Immature natural killer cell (primary cell): ENCODE measurements at regions not wholly inside any gene's neighbourhood (a gene's known extent, or its start where the extent isn't known, plus 50 kb on each side); places are given as distances from the start of the nearest gene placed in this dataset.
A peak's percentile ranks its signal among the peaks of the same experiment; 100 is the strongest.

ENCODE experiments used
- DNase-seq, 3 donors: peaks; one replicate each; pipeline ENCODE4 v3.0.0; 2022; ENCODE audit warnings: mixed read lengths in 1 of 3
- H3K27ac Mint-ChIP-seq, 6 donors: one replicate each; pipeline ENCODE4 v1.8.0; 2020; ENCODE audit warnings: mixed read lengths in 6 of 6, mild to moderate bottlenecking in 5 of 6, inconsistent platforms in 4 of 6, moderate library complexity in 3 of 6
- H3K27me3 Mint-ChIP-seq, 3 donors: one replicate each; pipeline ENCODE4 v1.8.0; 2020 to 2021; ENCODE audit warnings: low read depth in 3 of 3, mild to moderate bottlenecking in 3 of 3, mixed read lengths in 3 of 3, moderate library complexity in 3 of 3, inconsistent platforms in 1 of 3
- H3K36me3 Mint-ChIP-seq, 3 donors: one replicate each; pipeline ENCODE4 v1.8.0; 2020; ENCODE audit warnings: mixed read lengths in 3 of 3, inconsistent platforms in 2 of 3, mild to moderate bottlenecking in 2 of 3
- H3K4me1 Mint-ChIP-seq, 2 donors: one replicate each; pipeline ENCODE4 v1.8.0; 2020; ENCODE audit warnings: inconsistent platforms in 2 of 2, mild to moderate bottlenecking in 2 of 2, mixed read lengths in 2 of 2, moderate library complexity in 1 of 2
- H3K4me3 Mint-ChIP-seq, 5 donors: one replicate each; pipeline ENCODE4 v1.8.0; 2020; ENCODE audit warnings: mild to moderate bottlenecking in 5 of 5, mixed read lengths in 5 of 5, inconsistent platforms in 3 of 5, moderate library complexity in 3 of 5
- H3K9me3 Mint-ChIP-seq, 6 donors: one replicate each; pipeline ENCODE4 v1.8.0; 2020; ENCODE audit warnings: mild to moderate bottlenecking in 6 of 6, mixed read lengths in 6 of 6, inconsistent platforms in 4 of 6, moderate library complexity in 3 of 6

DNA sequence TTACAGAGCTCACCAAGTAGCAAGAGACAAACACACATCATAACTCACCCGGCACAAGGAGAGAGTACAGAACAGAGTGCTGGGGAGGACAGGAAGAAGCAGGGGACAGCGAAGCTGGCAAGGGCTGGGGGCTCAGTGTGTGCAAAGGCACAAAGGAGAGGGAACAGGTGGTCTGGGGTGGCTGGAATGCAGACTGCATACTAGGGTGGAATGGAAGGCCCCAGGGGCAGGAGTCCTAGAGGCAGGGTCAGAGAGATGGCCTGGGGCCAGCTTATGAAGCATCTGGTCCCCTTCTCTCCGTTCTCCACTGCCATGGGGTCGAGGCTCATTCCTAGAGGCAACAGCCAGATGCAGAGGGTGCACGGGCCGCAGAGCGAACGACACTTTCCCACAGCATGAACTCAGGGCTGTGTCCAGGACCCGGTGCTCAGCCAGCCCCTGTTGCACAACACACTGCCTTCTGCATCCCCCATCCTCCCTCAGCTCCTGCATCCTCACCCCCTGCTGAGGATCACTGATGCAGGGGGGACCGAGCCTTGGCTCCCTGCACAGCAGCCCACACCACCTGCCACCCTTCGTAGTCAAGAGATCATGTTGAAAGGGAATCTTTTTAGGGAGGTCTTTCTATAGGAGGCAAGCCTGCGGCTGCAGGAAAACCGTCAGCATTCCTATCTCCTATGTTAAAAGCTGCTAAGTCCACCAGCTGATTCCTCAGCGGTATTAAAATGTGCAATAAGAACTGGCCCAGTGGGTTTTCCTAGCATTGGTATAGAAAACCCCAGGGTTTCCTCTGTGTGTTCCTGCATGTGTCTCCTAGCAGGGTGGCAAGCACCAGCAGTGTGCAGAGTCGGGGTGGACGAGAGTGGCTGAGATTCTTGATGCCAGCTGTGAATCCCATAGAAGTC is 293.5 kb downstream of the UACA start:
- peaks cover 6 to 13% of the 10 kb centered on the region in 2 donors for H3K4me1 Mint-ChIP-seq
- no peak overlapping the region for H3K4me3 Mint-ChIP-seq
- no peak for DNase-seq
- H3K9me3 Mint-ChIP-seq = no peaks in the 10 kb centered on the region
- no peaks in the 10 kb centered on the region for H3K36me3 Mint-ChIP-seq
- H3K27me3 Mint-ChIP-seq = peaks cover 23 to 28% (median 27%) of the 10 kb centered on the region in 3 donors
- no peak overlapping the region for H3K27ac Mint-ChIP-seq

DNA sequence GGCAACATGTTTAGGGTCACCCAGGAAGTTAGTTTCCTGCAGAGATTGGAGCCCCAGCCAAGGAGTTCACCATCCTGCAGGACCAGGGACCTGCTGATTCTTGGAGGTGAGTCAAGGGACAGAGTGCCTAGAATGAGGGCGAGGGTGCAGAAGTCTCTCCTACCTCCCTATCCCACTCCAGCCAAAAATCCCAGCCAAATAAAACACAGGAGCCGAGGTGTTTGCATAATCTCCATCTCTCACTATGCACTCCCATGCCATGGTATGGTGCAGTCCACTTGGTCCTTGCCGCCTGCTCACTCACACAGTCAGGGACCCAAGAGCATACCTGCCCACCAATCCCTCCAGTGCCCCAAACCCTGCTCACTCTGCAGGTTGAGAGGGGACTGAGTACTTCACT is 294.2 kb downstream of the UACA start:
- no peaks in the 10 kb centered on the region for H3K36me3 Mint-ChIP-seq
- no peaks in the 10 kb centered on the region for H3K9me3 Mint-ChIP-seq
- DNase-seq = no peak
- H3K27me3 Mint-ChIP-seq = peaks cover 22 to 32% (median 25%) of the 10 kb centered on the region in 3 donors
- no peak overlapping the region for H3K4me3 Mint-ChIP-seq
- no peak overlapping the region for H3K27ac Mint-ChIP-seq
- H3K4me1 Mint-ChIP-seq = peaks cover under 1 to 6% of the 10 kb centered on the region in 2 donors

DNA sequence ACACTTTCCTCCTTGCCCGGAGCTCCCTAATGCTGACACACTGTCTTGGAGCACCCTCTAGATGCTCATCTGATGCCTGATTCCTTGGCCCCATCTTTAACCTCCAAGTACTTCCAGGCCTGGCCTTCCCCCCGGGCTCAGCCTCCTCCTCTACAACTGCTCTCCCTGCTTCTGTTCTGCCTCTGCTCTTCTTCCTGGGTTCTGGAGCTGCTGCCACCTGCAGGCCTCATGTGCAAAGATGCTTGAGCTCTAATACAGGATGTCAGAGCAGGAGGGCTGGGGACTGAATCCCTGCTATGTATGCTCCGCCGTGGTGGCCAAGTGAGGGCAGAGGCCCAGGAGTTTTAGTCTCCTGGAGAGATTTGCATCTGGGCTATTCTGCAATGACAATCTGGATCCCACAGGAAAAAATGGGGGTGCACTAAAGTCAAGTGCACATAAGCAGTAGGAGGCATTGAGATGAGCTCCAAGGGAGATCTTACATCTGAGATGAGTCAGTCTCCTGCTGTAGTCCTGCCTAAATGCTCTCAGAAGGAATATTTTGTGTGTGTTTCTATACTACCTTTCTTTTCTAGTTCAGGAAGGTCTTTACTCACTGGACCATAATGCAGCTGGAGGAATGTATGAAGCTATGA is 296.3 kb downstream of the UACA start:
- H3K9me3 Mint-ChIP-seq = no peaks in the 10 kb centered on the region
- H3K4me3 Mint-ChIP-seq = no peak overlapping the region
- H3K27ac Mint-ChIP-seq = no peak overlapping the region
- H3K4me1 Mint-ChIP-seq = peaks cover 0 to 8% of the 10 kb centered on the region in 2 donors
- peak in 2 of 3 donors; percentile 47 to 49 for DNase-seq
- no peaks in the 10 kb centered on the region for H3K36me3 Mint-ChIP-seq
- H3K27me3 Mint-ChIP-seq = peaks cover 20 to 35% (median 28%) of the 10 kb centered on the region in 3 donors

DNA sequence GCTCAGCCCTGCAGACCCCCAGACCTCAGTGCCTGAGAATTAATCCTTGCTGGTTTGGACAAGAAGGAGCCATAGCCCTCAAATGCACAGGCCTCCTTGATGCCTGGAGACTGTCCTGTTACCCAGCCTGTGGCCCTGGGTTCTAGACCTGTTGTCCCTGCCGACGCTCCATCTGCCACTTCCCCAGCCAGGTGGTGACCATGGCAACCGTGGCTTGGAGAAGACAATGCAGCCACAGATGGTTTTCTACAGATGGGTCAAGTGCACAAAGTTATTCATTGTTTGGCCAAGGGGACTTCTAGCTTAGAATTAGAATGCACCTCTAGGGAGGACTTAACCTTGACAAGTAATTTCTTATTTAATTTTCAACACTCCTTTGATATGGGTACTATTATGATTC is 297.1 kb downstream of the UACA start:
- H3K27me3 Mint-ChIP-seq = peaks cover 20 to 38% (median 29%) of the 10 kb centered on the region in 3 donors

DNA sequence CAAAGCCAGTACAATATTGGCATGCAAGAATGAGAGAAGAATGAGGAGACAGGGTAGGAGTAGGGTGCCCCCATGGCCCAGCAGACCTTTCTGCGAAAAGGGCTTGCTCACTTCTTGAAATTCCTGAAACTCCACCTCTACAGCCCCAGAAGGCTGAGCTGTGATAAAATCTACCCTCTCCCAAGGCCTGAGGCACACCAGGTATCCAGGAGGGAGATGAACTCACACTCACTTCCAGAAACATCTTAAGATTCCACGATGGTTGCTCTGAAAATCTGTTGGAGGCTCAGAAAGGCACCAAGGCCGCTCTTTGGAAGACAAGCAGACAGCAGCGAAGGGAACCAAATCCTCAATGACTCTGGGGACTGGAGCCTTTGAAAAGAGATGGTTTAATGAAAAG is 297.5 kb downstream of the UACA start:
- no peak overlapping the region for H3K4me3 Mint-ChIP-seq
- no peak for DNase-seq
- H3K27me3 Mint-ChIP-seq = peaks cover 24 to 43% (median 33%) of the 10 kb centered on the region in 3 donors
- H3K27ac Mint-ChIP-seq = no peak overlapping the region
- H3K9me3 Mint-ChIP-seq = no peaks in the 10 kb centered on the region
- H3K36me3 Mint-ChIP-seq = no peaks in the 10 kb centered on the region
- peaks cover 2 to 10% of the 10 kb centered on the region in 2 donors for H3K4me1 Mint-ChIP-seq

More for the DNA sequence above, 297.1 kb downstream of the UACA start:
- H3K27ac Mint-ChIP-seq = no peak overlapping the region
- peaks cover 2 to 8% of the 10 kb centered on the region in 2 donors for H3K4me1 Mint-ChIP-seq
- H3K4me3 Mint-ChIP-seq = no peak overlapping the region
- H3K36me3 Mint-ChIP-seq = no peaks in the 10 kb centered on the region
- DNase-seq = no peak
- H3K9me3 Mint-ChIP-seq = no peaks in the 10 kb centered on the region

DNA sequence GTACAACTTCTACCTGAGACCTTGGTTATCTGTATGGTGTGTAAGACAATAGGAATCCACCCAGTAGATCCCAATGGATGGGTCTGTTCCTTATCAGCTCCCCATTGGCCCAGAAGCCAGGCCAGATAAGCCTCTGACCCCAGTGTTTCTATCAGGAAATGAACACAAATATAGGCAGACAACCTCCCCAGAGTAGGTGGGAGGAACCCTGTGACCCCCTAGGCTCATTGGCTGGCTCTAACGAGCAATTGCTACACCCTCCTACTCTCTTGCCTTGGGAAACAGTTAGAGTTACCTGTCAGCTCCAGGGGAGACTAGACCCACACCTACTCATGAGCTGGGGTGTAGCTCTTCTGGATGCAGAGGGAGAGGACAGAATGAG is 299.9 kb downstream of the UACA start:
- peaks cover 22 to 38% (median 38%) of the 10 kb centered on the region in 3 donors for H3K27me3 Mint-ChIP-seq
- no peaks in the 10 kb centered on the region for H3K36me3 Mint-ChIP-seq
- no peak overlapping the region for H3K27ac Mint-ChIP-seq
- no peak overlapping the region for H3K4me3 Mint-ChIP-seq
- no peak for DNase-seq
- H3K4me1 Mint-ChIP-seq = peaks cover 7 to 27% of the 10 kb centered on the region in 2 donors
- no peaks in the 10 kb centered on the region for H3K9me3 Mint-ChIP-seq

DNA sequence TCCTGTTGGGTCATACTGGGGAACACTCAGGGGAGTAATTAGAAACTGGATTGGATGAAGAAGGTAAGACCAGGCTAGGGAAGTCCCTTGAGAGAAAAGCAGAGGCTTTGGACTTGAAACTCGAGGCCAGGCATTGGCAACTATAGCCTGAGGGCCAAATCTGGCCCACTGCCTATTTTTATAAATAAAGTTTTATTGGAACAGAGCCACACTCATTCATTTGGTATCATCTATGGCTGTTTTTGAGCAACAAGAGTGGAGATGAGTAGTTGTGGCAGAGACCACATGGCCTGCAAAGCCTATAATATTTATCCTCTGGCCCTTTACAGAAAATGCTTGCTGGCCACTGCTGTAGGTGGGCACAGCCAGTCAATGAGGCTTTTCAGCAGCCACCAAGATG is 301.4 kb downstream of the UACA start:
- no peak for DNase-seq
- no peak overlapping the region for H3K27ac Mint-ChIP-seq
- H3K27me3 Mint-ChIP-seq = peaks cover 16 to 32% (median 31%) of the 10 kb centered on the region in 3 donors
- no peaks in the 10 kb centered on the region for H3K36me3 Mint-ChIP-seq
- H3K4me1 Mint-ChIP-seq = peaks cover 7 to 27% of the 10 kb centered on the region in 2 donors
- no peak overlapping the region for H3K4me3 Mint-ChIP-seq
- H3K9me3 Mint-ChIP-seq = no peaks in the 10 kb centered on the region

DNA sequence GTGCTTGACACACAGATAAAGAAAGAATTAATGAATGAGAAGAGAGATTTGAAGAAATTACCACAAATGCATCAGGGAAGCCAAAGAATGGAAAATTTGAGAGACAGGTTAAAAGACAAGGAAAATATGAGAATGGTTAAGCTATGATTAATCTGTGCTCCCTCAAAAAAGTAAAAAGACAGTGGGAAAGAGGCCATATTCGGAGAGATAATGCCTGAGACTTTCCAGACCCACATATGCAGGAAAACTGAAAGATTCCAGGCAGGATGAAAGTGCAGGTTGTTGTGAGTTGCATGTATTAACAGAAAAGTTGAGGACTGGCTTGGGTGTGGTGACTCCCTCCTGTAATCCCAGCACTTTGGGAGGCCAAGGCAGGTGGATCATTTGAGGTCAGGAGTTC is 302.3 kb downstream of the UACA start:
- no peak for DNase-seq
- H3K9me3 Mint-ChIP-seq = no peaks in the 10 kb centered on the region
- no peak overlapping the region for H3K4me3 Mint-ChIP-seq
- H3K27me3 Mint-ChIP-seq = peaks cover 13 to 31% (median 30%) of the 10 kb centered on the region in 3 donors
- H3K36me3 Mint-ChIP-seq = no peaks in the 10 kb centered on the region
- peaks cover 7 to 27% of the 10 kb centered on the region in 2 donors for H3K4me1 Mint-ChIP-seq
- H3K27ac Mint-ChIP-seq = no peak overlapping the region

DNA sequence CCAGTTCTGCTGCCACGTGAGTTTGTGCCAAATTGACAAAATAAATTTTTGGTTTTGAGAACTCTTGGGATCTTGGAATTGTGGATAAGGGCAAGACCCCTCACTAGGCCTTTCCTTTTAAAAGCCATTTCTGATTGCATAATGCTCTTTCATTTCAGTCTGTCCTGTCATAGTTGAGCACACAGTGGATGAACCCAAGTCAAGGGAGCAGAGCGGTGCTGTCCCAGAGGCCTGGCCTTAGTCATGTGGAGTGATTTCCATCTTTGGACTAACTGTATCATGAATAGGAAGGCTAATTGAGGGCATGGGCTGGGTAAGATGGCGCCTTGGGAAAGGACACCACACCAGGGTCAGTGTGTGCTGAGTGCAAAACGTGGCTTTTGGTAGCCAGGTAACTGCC is 304.0 kb downstream of the UACA start:
- Mint-ChIP-seq H3K9me3 (no peaks in the 10 kb centered on the region), H3K27me3 (peaks cover 15 to 29% (median 29%) of the 10 kb centered on the region in 3 donors), H3K4me1 (peaks cover 7 to 27% of the 10 kb centered on the region in 2 donors), H3K27ac (no peak overlapping the region), H3K36me3 (no peaks in the 10 kb centered on the region), H3K4me3 (no peak overlapping the region)
- DNase-seq = no peak

DNA sequence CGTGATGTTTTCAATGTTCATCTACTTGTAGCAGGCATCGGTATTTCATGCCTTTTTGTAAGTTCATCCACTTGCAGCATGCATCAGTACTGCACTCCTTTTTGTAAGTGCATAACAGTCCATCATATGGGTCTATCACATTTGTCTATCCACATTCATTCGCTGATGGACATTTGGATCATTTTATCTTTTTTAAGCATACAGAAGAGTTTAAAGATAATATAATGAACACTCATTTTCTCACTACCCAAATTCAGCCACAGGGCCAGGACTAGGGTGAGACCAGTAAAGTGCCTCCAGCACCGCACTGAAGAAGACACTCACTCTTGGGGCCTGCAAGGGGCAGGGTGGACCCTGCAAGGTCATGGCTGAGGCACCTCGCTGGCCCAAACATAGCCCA is 309.6 kb downstream of the UACA start:
- Mint-ChIP-seq H3K4me1 (peaks cover under 1 to 2% of the 10 kb centered on the region in 2 donors), H3K9me3 (no peaks in the 10 kb centered on the region), H3K4me3 (no peak overlapping the region), H3K27ac (no peak overlapping the region), H3K36me3 (no peaks in the 10 kb centered on the region), H3K27me3 (peaks cover 4 to 23% (median 9%) of the 10 kb centered on the region in 3 donors)
- no peak for DNase-seq

DNA sequence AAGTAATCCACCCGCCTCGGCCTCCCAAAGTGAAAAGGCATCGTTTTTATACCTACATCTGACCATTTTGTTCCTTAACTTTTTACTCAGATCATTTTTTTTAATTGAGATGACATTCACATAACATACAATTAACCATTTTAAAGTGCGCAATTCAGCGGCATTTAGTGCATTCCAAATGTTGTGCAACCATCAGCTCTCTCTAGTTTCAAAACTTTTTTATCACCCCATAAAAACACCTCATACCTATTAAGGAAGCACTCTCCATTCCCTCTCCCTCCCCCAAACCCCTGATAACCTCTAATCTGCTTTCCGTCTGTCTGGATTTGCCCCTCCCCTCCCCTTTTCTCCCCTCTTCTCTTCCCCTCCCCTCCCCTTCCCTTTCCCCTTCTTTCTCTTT is 310.1 kb downstream of the UACA start:
- DNase-seq = no peak
- H3K9me3 Mint-ChIP-seq = no peaks in the 10 kb centered on the region
- H3K27ac Mint-ChIP-seq = no peak overlapping the region
- H3K27me3 Mint-ChIP-seq = peaks cover 5 to 23% (median 9%) of the 10 kb centered on the region in 3 donors
- no peak overlapping the region for H3K4me3 Mint-ChIP-seq
- peaks cover 5 to 8% of the 10 kb centered on the region in 2 donors for H3K4me1 Mint-ChIP-seq
- no peaks in the 10 kb centered on the region for H3K36me3 Mint-ChIP-seq

DNA sequence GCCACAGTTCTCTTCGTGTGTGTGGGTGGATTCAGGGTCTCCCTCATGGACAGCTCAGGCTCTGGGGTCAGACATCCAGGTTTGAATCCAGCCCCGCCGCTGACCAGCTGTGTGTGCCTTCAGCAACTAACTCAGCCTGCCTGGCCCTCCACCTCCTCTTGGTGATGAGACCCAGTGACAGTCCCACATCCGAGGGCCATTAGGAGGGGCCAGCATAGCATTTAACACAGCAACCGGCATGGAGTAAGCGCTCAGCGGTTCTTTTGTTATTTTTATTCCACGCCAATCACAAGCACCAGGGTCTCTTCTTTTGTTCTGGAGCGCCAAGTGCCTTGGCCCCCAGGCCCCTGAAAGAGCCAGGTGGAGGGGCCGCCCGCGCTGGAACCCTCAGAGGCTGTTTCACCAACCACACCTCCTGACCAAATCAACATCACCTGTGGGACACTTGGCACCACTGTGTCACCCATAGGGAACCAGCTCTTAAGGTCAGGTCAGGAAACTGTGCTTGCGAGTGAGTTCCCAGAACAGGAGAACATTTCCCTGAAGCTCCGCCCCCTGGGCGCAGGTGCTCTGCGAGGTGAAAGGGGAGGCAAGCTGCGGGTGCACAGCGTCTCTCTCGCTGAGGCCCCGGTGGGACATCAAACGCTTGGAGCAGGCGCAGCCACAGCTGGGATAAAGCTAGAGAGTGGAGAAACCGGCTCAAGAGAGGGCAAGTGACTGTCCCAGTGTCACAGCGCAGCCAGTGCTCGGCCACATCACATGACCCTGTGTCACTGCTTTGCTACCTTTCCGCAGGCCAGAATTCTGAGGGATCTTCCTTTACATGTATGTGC is 311.3 kb downstream of the UACA start:
- DNase-seq = no peak
- no peak overlapping the region for H3K4me3 Mint-ChIP-seq
- no peak overlapping the region for H3K27ac Mint-ChIP-seq
- H3K27me3 Mint-ChIP-seq = peaks cover 12 to 28% (median 16%) of the 10 kb centered on the region in 3 donors
- H3K9me3 Mint-ChIP-seq = no peaks in the 10 kb centered on the region
- H3K4me1 Mint-ChIP-seq = peaks cover 16 to 18% of the 10 kb centered on the region in 2 donors
- H3K36me3 Mint-ChIP-seq = no peaks in the 10 kb centered on the region

DNA sequence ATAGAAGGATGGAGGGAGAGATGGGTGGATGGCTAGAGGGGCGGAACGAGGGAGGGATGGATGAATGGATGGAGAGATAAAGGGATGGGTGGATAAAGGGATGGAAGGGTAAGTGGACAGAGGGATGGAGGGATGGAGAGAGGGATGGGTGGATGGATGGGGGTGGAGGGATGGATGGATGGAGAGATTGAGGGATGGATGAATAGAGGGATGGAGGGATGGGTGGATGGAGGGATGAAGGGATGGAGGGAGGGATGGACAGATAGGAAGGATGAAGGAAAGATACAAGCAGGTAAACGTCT is 313.3 kb downstream of the UACA start:
- H3K27ac Mint-ChIP-seq = no peak overlapping the region
- peaks cover 16 to 18% of the 10 kb centered on the region in 2 donors for H3K4me1 Mint-ChIP-seq
- H3K4me3 Mint-ChIP-seq = no peak overlapping the region
- no peaks in the 10 kb centered on the region for H3K9me3 Mint-ChIP-seq
- H3K36me3 Mint-ChIP-seq = peaks cover 0 to 3% (median 0%) of the 10 kb centered on the region in 3 donors
- H3K27me3 Mint-ChIP-seq = peaks cover 19 to 28% (median 20%) of the 10 kb centered on the region in 3 donors
- DNase-seq = no peak
